Breast epithelium (tissue), 3 donors: ENCODE measurements at regions not wholly inside any gene's neighbourhood (a gene's known extent, or its start where the extent isn't known, plus 50 kb on each side); places are given as distances from the start of the nearest gene placed in this dataset.

ENCODE experiments used
- POLR2A ChIP-seq: fragments of 450-650 bp; IDR thresholded peaks from one replicate; pipeline ENCODE4 v1.6.1; 2016; ENCODE audit warnings: antibody characterized with exemption, mild to moderate bottlenecking, moderate library complexity
- POLR2AphosphoS5 ChIP-seq, 3 donors: sonication (generic); formaldehyde crosslinking; IDR thresholded peaks; one replicate each; pipeline ENCODE4 v1.6.1; 2017; ENCODE audit warnings: antibody characterized with exemption in 3 of 3
- TF ChIP-seq, protein P1 (sequence below), 3 donors: fragments of 450-650 bp; IDR thresholded peaks; one replicate each; pipeline ENCODE4 v1.5.1; 2016 to 2017; ENCODE audit warnings: antibody characterized with exemption in 3 of 3, mild to moderate bottlenecking in 3 of 3, moderate library complexity in 3 of 3

DNA sequence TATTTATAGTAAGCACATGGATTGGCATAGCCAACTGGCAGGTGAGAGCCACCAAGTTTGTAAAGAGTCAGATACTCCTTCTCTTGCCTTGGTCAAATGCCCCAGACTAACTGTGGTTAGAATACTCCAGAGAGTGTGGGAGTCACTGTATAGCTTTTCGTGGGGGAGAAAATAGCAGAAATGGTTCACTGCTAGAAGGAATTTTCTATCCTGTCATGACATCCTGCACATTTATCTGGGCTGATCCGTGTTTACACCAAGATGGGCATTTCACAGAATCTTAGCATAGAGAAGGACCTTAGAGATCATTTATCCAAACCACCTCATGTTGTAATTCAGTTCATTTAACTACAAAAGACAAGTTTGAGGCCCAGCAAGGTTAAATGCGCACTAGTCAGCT lies 460.8 kb downstream of the ENC1 start:
- TF ChIP-seq POLR2A (no peak), POLR2AphosphoS5 (IDR thresholded peaks at IDR 0.05) (no peak)
- TF ChIP-seq, protein P1, sequence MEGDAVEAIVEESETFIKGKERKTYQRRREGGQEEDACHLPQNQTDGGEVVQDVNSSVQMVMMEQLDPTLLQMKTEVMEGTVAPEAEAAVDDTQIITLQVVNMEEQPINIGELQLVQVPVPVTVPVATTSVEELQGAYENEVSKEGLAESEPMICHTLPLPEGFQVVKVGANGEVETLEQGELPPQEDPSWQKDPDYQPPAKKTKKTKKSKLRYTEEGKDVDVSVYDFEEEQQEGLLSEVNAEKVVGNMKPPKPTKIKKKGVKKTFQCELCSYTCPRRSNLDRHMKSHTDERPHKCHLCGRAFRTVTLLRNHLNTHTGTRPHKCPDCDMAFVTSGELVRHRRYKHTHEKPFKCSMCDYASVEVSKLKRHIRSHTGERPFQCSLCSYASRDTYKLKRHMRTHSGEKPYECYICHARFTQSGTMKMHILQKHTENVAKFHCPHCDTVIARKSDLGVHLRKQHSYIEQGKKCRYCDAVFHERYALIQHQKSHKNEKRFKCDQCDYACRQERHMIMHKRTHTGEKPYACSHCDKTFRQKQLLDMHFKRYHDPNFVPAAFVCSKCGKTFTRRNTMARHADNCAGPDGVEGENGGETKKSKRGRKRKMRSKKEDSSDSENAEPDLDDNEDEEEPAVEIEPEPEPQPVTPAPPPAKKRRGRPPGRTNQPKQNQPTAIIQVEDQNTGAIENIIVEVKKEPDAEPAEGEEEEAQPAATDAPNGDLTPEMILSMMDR (IDR thresholded peaks at IDR 0.05) = no peak
